Retinal pigment epithelial cell (primary cell): ENCODE measurements at regions not wholly inside any gene's neighbourhood (a gene's known extent, or its start where the extent isn't known, plus 50 kb on each side); places are given as distances from the start of the nearest gene placed in this dataset.
"Not testable (repeated sequence)": the region's sequence is repeated elsewhere in the genome, so short reads cannot be mapped to it uniquely, and the experiment has no call there.

Source experiments
- DNase-seq: peaks from one replicate; pipeline ENCODE4 v3.0.0-alpha.2; 2010; ENCODE audit warnings: low read depth
- H3K4me3 ChIP-seq: 2 replicates; pipeline ENCODE4 v1.5.1; 2011; ENCODE audit warnings: mild to moderate bottlenecking, low read length, control low read depth, moderate library complexity
- CTCF ChIP-seq: conservative IDR thresholded peaks from 2 replicates; pipeline ENCODE4 v1.5.1; 2011; ENCODE audit warnings: low read depth, low read length, control low read depth, inconsistent platforms

- no peak overlapping the region for H3K4me3 ChIP-seq
- no peak for DNase-seq
- TF ChIP-seq CTCF, result no peak
Measured at GRCh38 chr5:28685794-28686193, 1647.4 kb upstream of the CDH9 start.

GRCh38 chr5:28678899-28679298 lies 1640.5 kb upstream of the CDH9 start:
- DNase-seq, result no peak
- no peak overlapping the region for H3K4me3 ChIP-seq
- no peak for TF ChIP-seq CTCF

GRCh38 chr5:28666110-28666509 lies 1627.7 kb upstream of the CDH9 start:
- DNase-seq, result no peak
- no peak for TF ChIP-seq CTCF
- H3K4me3 ChIP-seq, result no peak overlapping the region

GRCh38 chr5:28648108-28648507 lies 1609.7 kb upstream of the CDH9 start:
- peak; percentile 28 for TF ChIP-seq CTCF
- no peak overlapping the region for H3K4me3 ChIP-seq
- DNase-seq, result no peak

GRCh38 chr5:28632607-28633006 lies 1594.2 kb upstream of the CDH9 start:
- no peak overlapping the region for H3K4me3 ChIP-seq
- no peak for DNase-seq
- TF ChIP-seq CTCF, result no peak

- DNase-seq, result no peak
- TF ChIP-seq CTCF, result no peak
- no peak overlapping the region for H3K4me3 ChIP-seq
Measured at GRCh38 chr5:28603869-28604268, 1565.5 kb upstream of the CDH9 start.

GRCh38 chr5:28602429-28602828 lies 1564.0 kb upstream of the CDH9 start:
- no peak overlapping the region for H3K4me3 ChIP-seq
- no peak for TF ChIP-seq CTCF
- no peak for DNase-seq

- H3K4me3 ChIP-seq, DNase-seq: not testable (repeated sequence)
Measured at GRCh38 chr5:28596707-28597106, 1558.3 kb upstream of the CDH9 start.
